ENCODE measurements at regions not wholly inside any gene's neighbourhood (a gene's known extent, or its start where the extent isn't known, plus 50 kb on each side); places are given as distances from the start of the nearest gene placed in this dataset.

DNA sequence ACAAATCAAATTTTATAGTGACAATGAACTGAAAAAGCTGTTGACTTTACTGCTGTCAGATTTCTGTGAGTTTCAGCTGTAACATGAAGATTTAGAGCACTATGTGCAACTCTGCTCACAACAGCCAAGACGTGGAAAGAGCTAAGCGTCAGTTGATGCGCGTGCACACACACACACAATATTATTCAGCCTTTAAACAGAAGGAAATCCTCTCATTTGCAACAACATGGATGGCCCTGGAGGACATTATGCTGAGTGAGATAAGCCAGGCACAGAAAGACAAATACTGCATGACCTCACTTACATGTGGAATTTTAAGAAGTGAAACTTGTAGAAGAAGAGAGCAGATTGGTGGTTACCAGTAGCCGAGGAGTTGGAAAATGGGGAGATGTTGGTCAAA is 82.8 kb upstream of the FRMD4A start:
- TF ChIP-seq, protein P1, sequence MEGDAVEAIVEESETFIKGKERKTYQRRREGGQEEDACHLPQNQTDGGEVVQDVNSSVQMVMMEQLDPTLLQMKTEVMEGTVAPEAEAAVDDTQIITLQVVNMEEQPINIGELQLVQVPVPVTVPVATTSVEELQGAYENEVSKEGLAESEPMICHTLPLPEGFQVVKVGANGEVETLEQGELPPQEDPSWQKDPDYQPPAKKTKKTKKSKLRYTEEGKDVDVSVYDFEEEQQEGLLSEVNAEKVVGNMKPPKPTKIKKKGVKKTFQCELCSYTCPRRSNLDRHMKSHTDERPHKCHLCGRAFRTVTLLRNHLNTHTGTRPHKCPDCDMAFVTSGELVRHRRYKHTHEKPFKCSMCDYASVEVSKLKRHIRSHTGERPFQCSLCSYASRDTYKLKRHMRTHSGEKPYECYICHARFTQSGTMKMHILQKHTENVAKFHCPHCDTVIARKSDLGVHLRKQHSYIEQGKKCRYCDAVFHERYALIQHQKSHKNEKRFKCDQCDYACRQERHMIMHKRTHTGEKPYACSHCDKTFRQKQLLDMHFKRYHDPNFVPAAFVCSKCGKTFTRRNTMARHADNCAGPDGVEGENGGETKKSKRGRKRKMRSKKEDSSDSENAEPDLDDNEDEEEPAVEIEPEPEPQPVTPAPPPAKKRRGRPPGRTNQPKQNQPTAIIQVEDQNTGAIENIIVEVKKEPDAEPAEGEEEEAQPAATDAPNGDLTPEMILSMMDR (conservative IDR thresholded peaks at IDR 0.05; ENCODE audit: low read length) = no peak
- no peak for TF ChIP-seq EZH2phosphoT487 (IDR thresholded peaks at IDR 0.05; ENCODE audit: borderline replicate concordance, low read depth, low read length)

Measured in OCI-LY7 (cell line).